B cell (primary cell): ENCODE measurements at regions not wholly inside any gene's neighbourhood (a gene's known extent, or its start where the extent isn't known, plus 50 kb on each side); places are given as distances from the start of the nearest gene placed in this dataset.

Experiments used
- ATAC-seq: fragments of 200-7000 bp; cut with Tn5 transposase; one replicate; pipeline ENCODE4 v1.10.0; 2021; ENCODE audit warnings: low read depth, mild to moderate bottlenecking, moderate number of reproducible peaks, moderate library complexity
- CTCF ChIA-PET: fragments of 350-600 bp; sonication (Branson Sonifier 250); formaldehyde crosslinking; loops from one replicate; lab custom pipeline; 2021; ENCODE audit warnings: antibody characterized with exemption, inconsistent platforms; lab: Charles Lee
- POLR2A ChIA-PET: fragments of 350-600 bp; sonication (Branson Sonifier 250); formaldehyde crosslinking; loops from one replicate; lab custom pipeline; 2021; ENCODE audit warnings: antibody characterized with exemption; lab: Charles Lee
- DNase-seq: peaks from one replicate; pipeline ENCODE4 v3.0.0; 2013
- H2AFZ ChIP-seq: 2 replicates; pipeline ENCODE4 v1.6.1; 2012; ENCODE audit warnings: mild to moderate bottlenecking, low read depth, low read length; ENCODE audit not compliant: insufficient read depth, poor library complexity, severe bottlenecking
- H3K27ac ChIP-seq, 2 donors: 1 replicate in 1 of 2; 2 replicates in 1 of 2; pipeline ENCODE4 v1.5.1; 2012 to 2013; ENCODE audit warnings: low read length in 2 of 2, mild to moderate bottlenecking in 2 of 2, moderate library complexity in 1 of 2
- H3K27me3 ChIP-seq, 4 experiments: fragments of 200-600 bp in 1 of 4; sonication (generic) in 1 of 4; replicated peaks in 1 of 4; 1 replicate in 2 of 4; 2 replicates in 2 of 4; pipeline versions ENCODE4 v1.6.1 to v1.7.0; 2013 to 2016; ENCODE audit warnings: low read length in 3 of 4, mild to moderate bottlenecking in 2 of 4, mixed read lengths in 1 of 4, moderate library complexity in 1 of 4; ENCODE audit not compliant: insufficient read depth in 4 of 4, control insufficient read depth in 3 of 4; ENCODE audit errors: control extremely low read depth in 1 of 4
- H3K36me3 ChIP-seq, 2 experiments: replicated peaks in 1 of 2; 1 replicate in 1 of 2; 2 replicates in 1 of 2; pipeline versions ENCODE4 v1.6.1 to v1.7.1; 2013; ENCODE audit warnings: low read length in 1 of 2; ENCODE audit not compliant: insufficient read depth in 2 of 2, control insufficient read depth in 1 of 2; ENCODE audit errors: control extremely low read depth in 1 of 2, extremely low read depth in 1 of 2
- H3K4me1 ChIP-seq, 2 donors: fragments of 200-600 bp in 1 of 2; sonication (generic) in 1 of 2; 1 replicate in 1 of 2; 2 replicates in 1 of 2; pipeline versions ENCODE4 v1.5.1 to v1.6.1; 2013 to 2017; ENCODE audit warnings: low read length in 2 of 2; ENCODE audit not compliant: control insufficient read depth in 2 of 2, insufficient read depth in 2 of 2
- H3K4me2 ChIP-seq: replicated peaks from 2 replicates; pipeline ENCODE3; 2012; ENCODE audit warnings: mild to moderate bottlenecking, low read depth, low read length; ENCODE audit not compliant: poor library complexity, severe bottlenecking
- H3K4me3 ChIP-seq, 5 experiments: fragments of 200-600 bp in 1 of 5; sonication (generic) in 1 of 5; 1 replicate in 3 of 5; 2 replicates in 2 of 5; pipeline versions ENCODE4 v1.5.1 to v1.7.0; 2011 to 2016; ENCODE audit warnings: low read length in 4 of 5, mild to moderate bottlenecking in 4 of 5, low read depth in 2 of 5, control low read depth in 1 of 5, moderate library complexity in 1 of 5; ENCODE audit not compliant: insufficient read depth in 1 of 5; ENCODE audit errors: control extremely low read depth in 1 of 5, extremely low read depth in 1 of 5
- H3K79me2 ChIP-seq: fragments of 200-600 bp; sonication (generic); one replicate; pipeline ENCODE4 v1.6.0; 2016; ENCODE audit warnings: low read length; ENCODE audit not compliant: control insufficient read depth, insufficient read depth
- H3K9ac ChIP-seq: fragments of 200-600 bp; sonication (generic); 2 replicates; pipeline ENCODE4 v1.6.1; 2017; ENCODE audit warnings: mild to moderate bottlenecking, low read length, moderate library complexity
- H3K9me3 ChIP-seq, 3 donors: one replicate each; pipeline versions ENCODE4 v1.6.1 to v1.7.1; 2013; ENCODE audit warnings: low read length in 2 of 3; ENCODE audit not compliant: control insufficient read depth in 2 of 3, insufficient read depth in 1 of 3; ENCODE audit errors: control extremely low read depth in 1 of 3
- H4K20me1 ChIP-seq: 2 replicates; pipeline ENCODE4 v1.6.0; 2012; ENCODE audit warnings: mild to moderate bottlenecking, low read length; ENCODE audit not compliant: insufficient read depth, control insufficient read depth, poor library complexity, severe bottlenecking
- H3K27ac Mint-ChIP-seq: one replicate; pipeline ENCODE4 v1.8.0; 2021; ENCODE audit warnings: mixed read lengths
- H3K27me3 Mint-ChIP-seq: one replicate; pipeline ENCODE4 v1.8.0; 2021; ENCODE audit warnings: mixed read lengths
- H3K4me1 Mint-ChIP-seq: one replicate; pipeline ENCODE4 v1.8.0; 2021; ENCODE audit warnings: mixed read lengths
- H3K4me3 Mint-ChIP-seq: one replicate; pipeline ENCODE4 v1.8.0; 2021; ENCODE audit warnings: mixed read lengths
- H3K9me3 Mint-ChIP-seq: one replicate; pipeline ENCODE4 v1.8.0; 2022; ENCODE audit warnings: mixed read lengths; ENCODE audit not compliant: insufficient read depth
- CTCF ChIP-seq: fragments of 200-600 bp; IDR thresholded peaks from one replicate; pipeline ENCODE4 v1.8.0; 2022; ENCODE audit warnings: antibody characterized with exemption, mild to moderate bottlenecking
- EZH2 ChIP-seq: IDR thresholded peaks from 2 replicates; pipeline ENCODE4 v1.6.1; 2012; ENCODE audit warnings: borderline replicate concordance, low read depth, mild to moderate bottlenecking, moderate library complexity, low read length; ENCODE audit not compliant: insufficient read depth, poor library complexity, severe bottlenecking
- WGBS: methylation state at CpG from one replicate; pipeline ENCODE4 v1.1.5; 2013; ENCODE audit warnings: missing lambda C conversion rate; ENCODE audit not compliant: insufficient coverage; 5-methylcytosine and 5-hydroxymethylcytosine counted together
- intact Hi-C: fragments of 100-400 bp; cut with micrococcal nuclease; formaldehyde crosslinking; loops from one replicate; pipeline ENCODE4 v1.10.0; 2022

- Mint-ChIP-seq H3K4me3 (no peak overlapping the region), H3K27ac (no peak overlapping the region), H3K4me1 (no peaks in the 10 kb centered on the region), H3K9me3 (peaks cover 5% of the 10 kb centered on the region), H3K27me3 (peaks cover 10% of the 10 kb centered on the region)
- whole genome bisulfite sequencing, result no CpG with 5 or more reads among the region's 4 CpGs
- H3K4me2 ChIP-seq, result no peak overlapping the region
- H3K9me3 ChIP-seq, result peaks cover 0 to 3% (median 1%) of the 10 kb centered on the region in 3 donors
- no peak overlapping the region for H3K9ac ChIP-seq
- no peak overlapping the region for H2AFZ ChIP-seq
- TF ChIP-seq EZH2 (no peak), CTCF (no peak)
- no peaks in the 10 kb centered on the region for H4K20me1 ChIP-seq
- no peaks in the 10 kb centered on the region for H3K36me3 ChIP-seq
- peaks cover 0 to 5% (median 0%) of the 10 kb centered on the region in 4 experiments for H3K27me3 ChIP-seq
- intact Hi-C loops, result no loop called here
- ATAC-seq (no peak), DNase-seq (no peak)
- H3K79me2 ChIP-seq, result no peaks in the 10 kb centered on the region
- ChIA-PET POLR2A (no interaction called here), CTCF (interaction anchor here (0.9 kb wide), 1 partner anchor 9 kb away, joined by 3 read pairs; no protein-coding TSS in a partner anchor)
- H3K4me3 ChIP-seq, result no peak overlapping the region
- no peak overlapping the region for H3K27ac ChIP-seq
- H3K4me1 ChIP-seq, result no peaks in the 10 kb centered on the region
Observed at GRCh38 chr1:94362466-94363058, 55.6 kb upstream of the ABCD3 start.

- CTCF ChIA-PET, result no interaction called here
- POLR2A ChIA-PET, result no interaction called here
- WGBS, result 94% methylated on average over 6 of the region's 10 CpGs
- peaks cover 0 to 6% (median 0%) of the 10 kb centered on the region in 4 experiments for H3K27me3 ChIP-seq
- peaks cover 15% of the 10 kb centered on the region for H3K27me3 Mint-ChIP-seq
- no peak overlapping the region for H3K27ac ChIP-seq
- ATAC-seq (no peak), DNase-seq (no peak)
- no peak overlapping the region for H3K27ac Mint-ChIP-seq
- H3K9me3 ChIP-seq, result peaks cover 0 to 3% (median 1%) of the 10 kb centered on the region in 3 donors
- no peak overlapping the region for H2AFZ ChIP-seq
- intact Hi-C loops, result no loop called here
- H3K4me1 Mint-ChIP-seq, result no peaks in the 10 kb centered on the region
- no peak overlapping the region for H3K9ac ChIP-seq
- H3K4me3 ChIP-seq, result no peak overlapping the region
- no peaks in the 10 kb centered on the region for H3K4me1 ChIP-seq
- no peaks in the 10 kb centered on the region for H4K20me1 ChIP-seq
- no peaks in the 10 kb centered on the region for H3K79me2 ChIP-seq
- TF ChIP-seq EZH2, result no peak
- no peak for TF ChIP-seq CTCF
- H3K4me3 Mint-ChIP-seq, result no peak overlapping the region
- no peak overlapping the region for H3K4me2 ChIP-seq
- H3K9me3 Mint-ChIP-seq, result peaks cover 5% of the 10 kb centered on the region
- H3K36me3 ChIP-seq, result no peaks in the 10 kb centered on the region
Observed at GRCh38 chr1:94358630-94359599, 59.3 kb upstream of the ABCD3 start.
